Kidney (tissue), 13 donors: ENCODE measurements at regions not wholly inside any gene's neighbourhood (a gene's known extent, or its start where the extent isn't known, plus 50 kb on each side); places are given as distances from the start of the nearest gene placed in this dataset.
"Not testable (repeated sequence)": the region's sequence is repeated elsewhere in the genome, so short reads cannot be mapped to it uniquely, and the experiment has no call there.

Experiments
- DNase-seq, 5 donors: peaks; one replicate each; pipeline ENCODE4 v3.0.0-alpha.2; 2013 to 2020
- FAIRE-seq: peaks from 2 replicates; lab custom pipeline; 2012; peaks lifted over from hg19 to GRCh38; lab: Jason Lieb, UNC
- H3K27ac ChIP-seq, 2 donors: one replicate each; pipeline ENCODE4 v1.7.0; 2013; ENCODE audit warnings: low read depth in 2 of 2, low read length in 2 of 2, inconsistent platforms in 1 of 2
- H3K27me3 ChIP-seq: one replicate; pipeline ENCODE4 v1.7.1; 2013; ENCODE audit warnings: low read length, inconsistent platforms; ENCODE audit not compliant: control insufficient read depth, insufficient read depth
- H3K36me3 ChIP-seq, 3 donors: one replicate each; pipeline versions ENCODE4 v1.7.0 to v1.7.1; 2013; ENCODE audit warnings: low read length in 3 of 3, control low read depth in 1 of 3, inconsistent platforms in 1 of 3; ENCODE audit not compliant: insufficient read depth in 3 of 3, control insufficient read depth in 2 of 3
- H3K4me1 ChIP-seq, 3 donors: one replicate each; pipeline versions ENCODE4 v1.7.0 to v1.7.1; 2013; ENCODE audit warnings: low read length in 3 of 3, inconsistent platforms in 1 of 3, low read depth in 1 of 3; ENCODE audit not compliant: control insufficient read depth in 2 of 3, insufficient read depth in 2 of 3
- H3K4me3 ChIP-seq, 3 donors: one replicate each; pipeline versions ENCODE4 v1.7.0 to v1.8.1; 2013; ENCODE audit warnings: low read length in 3 of 3, control low read depth in 1 of 3, inconsistent platforms in 1 of 3
- H3K9ac ChIP-seq, 3 donors: one replicate each; pipeline versions ENCODE4 v1.7.0 to v1.7.1; 2013; ENCODE audit warnings: low read length in 3 of 3, control low read depth in 1 of 3, inconsistent platforms in 1 of 3
- H3K9me3 ChIP-seq, 3 donors: one replicate each; pipeline versions ENCODE4 v1.7.0 to v1.7.1; 2013; ENCODE audit warnings: low read length in 3 of 3, control low read depth in 1 of 3, inconsistent platforms in 1 of 3; ENCODE audit not compliant: control insufficient read depth in 2 of 3, insufficient read depth in 1 of 3
- intact Hi-C: fragments of 100-400 bp; cut with DNase I; formaldehyde crosslinking; loops from one replicate; pipeline ENCODE4 v1.11.1; 2022
- TF ChIP-seq, protein P1 (sequence below): IDR thresholded peaks from 3 replicates; pipeline ENCODE4 v1.5.1; 2012; ENCODE audit warnings: mild to moderate bottlenecking, moderate library complexity, borderline replicate concordance; ENCODE audit not compliant: insufficient read depth; ENCODE audit errors: extremely low read depth
- donor health status: control.
- donor health status: control.
- donor health status: control.
- donor health status: control.
- donor health status: control.
- donor health status: DM: yes; HTN: yes; CAD: no.
- donor health status: Normal renal cell carcinoma (clear cell type).

DNA sequence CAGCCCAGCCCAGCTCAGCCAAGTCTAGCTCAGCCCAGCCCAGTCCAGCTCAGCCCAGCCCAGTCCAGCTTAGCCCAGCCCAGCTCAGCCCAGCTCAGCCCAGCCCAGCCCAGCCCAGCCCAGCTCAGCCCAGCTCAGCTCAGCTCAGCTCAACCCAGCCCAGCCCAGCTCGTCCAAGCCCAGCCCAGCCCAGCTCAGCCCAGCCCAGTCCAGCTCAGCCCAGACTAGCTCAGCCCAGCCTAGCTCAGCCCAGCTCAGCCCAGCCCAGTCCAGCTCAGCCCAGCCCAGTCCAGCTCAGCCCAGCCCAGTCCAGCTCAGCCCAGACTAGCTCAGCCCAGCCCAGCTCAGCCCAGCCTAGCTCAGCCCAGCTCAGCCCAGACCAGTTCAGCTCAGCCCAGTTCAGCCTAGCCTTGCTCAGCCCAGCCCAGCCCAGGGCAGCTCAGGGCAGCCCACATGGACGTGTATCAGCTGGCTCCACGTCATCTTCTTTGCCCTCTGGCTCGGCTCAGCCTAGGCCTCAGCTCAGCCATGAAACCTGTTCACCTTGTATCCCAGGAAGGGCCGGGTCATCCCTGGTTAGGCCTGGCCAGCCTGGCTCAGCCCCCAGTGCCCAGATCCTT lies 185.6 kb downstream of the TMEM121 start:
- no peak overlapping the region for H3K4me3 ChIP-seq
- H3K9ac ChIP-seq = no peak overlapping the region
- H3K27ac ChIP-seq = no peak overlapping the region
- no peak for FAIRE-seq
- no peak for DNase-seq
- no peaks in the 10 kb centered on the region for H3K4me1 ChIP-seq
- TF ChIP-seq, protein P1, sequence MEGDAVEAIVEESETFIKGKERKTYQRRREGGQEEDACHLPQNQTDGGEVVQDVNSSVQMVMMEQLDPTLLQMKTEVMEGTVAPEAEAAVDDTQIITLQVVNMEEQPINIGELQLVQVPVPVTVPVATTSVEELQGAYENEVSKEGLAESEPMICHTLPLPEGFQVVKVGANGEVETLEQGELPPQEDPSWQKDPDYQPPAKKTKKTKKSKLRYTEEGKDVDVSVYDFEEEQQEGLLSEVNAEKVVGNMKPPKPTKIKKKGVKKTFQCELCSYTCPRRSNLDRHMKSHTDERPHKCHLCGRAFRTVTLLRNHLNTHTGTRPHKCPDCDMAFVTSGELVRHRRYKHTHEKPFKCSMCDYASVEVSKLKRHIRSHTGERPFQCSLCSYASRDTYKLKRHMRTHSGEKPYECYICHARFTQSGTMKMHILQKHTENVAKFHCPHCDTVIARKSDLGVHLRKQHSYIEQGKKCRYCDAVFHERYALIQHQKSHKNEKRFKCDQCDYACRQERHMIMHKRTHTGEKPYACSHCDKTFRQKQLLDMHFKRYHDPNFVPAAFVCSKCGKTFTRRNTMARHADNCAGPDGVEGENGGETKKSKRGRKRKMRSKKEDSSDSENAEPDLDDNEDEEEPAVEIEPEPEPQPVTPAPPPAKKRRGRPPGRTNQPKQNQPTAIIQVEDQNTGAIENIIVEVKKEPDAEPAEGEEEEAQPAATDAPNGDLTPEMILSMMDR = no peak
- H3K9me3 ChIP-seq = no peaks in the 10 kb centered on the region
- no peaks in the 10 kb centered on the region for H3K36me3 ChIP-seq
- H3K27me3 ChIP-seq = no peaks in the 10 kb centered on the region
- intact Hi-C loops = no loop called here

DNA sequence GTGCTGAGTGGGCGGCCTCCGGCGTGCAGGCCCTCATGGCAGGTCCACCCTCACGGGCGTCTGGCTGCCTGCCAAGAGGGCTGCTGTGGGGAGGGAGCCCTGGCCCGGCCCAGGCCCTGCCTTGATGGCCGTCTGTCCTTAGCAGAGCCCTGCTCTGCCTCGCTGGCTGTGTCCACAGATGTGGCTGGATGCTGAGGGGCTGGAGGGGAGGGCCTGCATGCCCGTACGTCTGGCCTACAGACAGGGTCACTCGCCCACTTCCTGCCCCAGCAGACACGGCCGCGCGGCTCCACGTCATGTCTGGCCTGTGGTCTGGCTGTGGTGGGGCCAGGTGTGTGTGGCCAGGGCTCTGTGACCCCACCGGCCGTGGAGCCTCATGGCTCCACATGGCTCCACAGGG lies 186.3 kb downstream of the TMEM121 start:
- H3K9me3 ChIP-seq, H3K4me1 ChIP-seq, H3K4me3 ChIP-seq, H3K27me3 ChIP-seq, H3K36me3 ChIP-seq, H3K9ac ChIP-seq, H3K27ac ChIP-seq, FAIRE-seq, intact Hi-C loops: not testable (repeated sequence)
- peak in 1 of 5 donors; percentile 52 for DNase-seq

DNA sequence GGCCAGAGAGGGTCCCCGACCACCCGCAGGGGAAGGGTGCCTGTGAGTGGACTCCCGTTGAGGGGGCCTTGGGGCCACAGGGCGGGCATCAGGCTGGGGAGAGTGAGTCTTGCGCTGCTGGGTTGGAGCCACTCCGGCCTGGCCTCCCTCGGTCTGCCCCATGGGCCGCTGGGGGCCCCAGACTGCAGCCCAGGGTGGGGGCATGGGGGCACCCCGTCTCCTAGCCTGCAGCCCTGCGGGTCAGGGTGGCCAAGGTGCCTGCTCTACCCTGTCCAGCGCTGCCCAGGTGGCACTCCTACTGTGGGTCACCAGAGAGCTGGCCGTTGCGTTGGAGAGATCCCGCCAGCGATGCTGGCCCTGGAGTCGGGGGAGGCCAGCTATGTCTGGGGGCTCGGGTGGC lies 186.8 kb downstream of the TMEM121 start:
- H3K36me3 ChIP-seq, H3K9ac ChIP-seq, H3K4me1 ChIP-seq, intact Hi-C loops, H3K27me3 ChIP-seq, H3K4me3 ChIP-seq, FAIRE-seq, H3K27ac ChIP-seq, H3K9me3 ChIP-seq: not testable (repeated sequence)
- peak in 1 of 5 donors; percentile 49 for DNase-seq

DNA sequence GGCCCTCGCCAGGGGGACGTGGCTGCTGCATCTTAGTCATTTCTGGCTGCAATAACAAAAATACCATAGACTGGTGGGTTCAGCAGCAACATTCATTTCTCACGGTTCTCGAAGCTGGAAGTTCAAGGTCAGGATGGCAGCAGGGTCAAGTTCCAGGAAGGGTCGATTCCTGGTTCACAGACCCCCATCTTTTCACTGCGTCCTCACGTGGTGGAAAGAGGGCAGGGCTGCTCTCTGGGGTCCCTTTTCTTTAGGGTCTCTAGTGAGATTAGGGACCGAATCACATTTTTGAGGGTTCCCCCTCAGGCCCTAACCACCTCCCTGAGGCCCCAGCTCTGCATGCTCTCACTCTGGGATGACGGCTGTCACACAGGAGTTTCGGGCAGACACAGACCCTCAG lies 187.5 kb downstream of the TMEM121 start:
- FAIRE-seq, DNase-seq, H3K4me1 ChIP-seq, H3K9me3 ChIP-seq, H3K4me3 ChIP-seq, H3K27ac ChIP-seq, H3K9ac ChIP-seq, intact Hi-C loops, H3K27me3 ChIP-seq, H3K36me3 ChIP-seq: not testable (repeated sequence)

DNA sequence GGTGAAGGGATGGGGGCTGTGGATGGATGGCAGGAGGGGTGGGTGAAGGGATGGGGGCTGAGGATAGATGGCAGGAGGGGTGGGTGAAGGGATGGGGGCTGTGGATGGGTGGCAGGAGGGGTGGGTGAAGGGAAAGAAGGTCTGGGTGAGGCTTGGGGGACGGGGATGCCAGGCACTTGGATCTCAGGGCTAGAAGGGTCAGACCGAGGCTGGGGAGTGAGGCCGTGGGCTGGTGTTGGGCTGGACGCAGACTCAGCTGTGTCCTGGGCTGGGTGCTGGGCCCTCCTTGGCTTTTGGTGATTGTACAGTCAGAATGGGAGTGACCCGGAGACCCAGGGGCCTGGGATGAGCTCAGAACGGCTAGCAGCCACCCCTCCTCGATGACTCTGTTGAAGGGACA lies 192.4 kb downstream of the TMEM121 start:
- DNase-seq = peak in 1 of 5 donors; percentile 46
- H3K4me3 ChIP-seq, H3K4me1 ChIP-seq, H3K36me3 ChIP-seq, H3K27ac ChIP-seq, H3K27me3 ChIP-seq, intact Hi-C loops, H3K9ac ChIP-seq, FAIRE-seq, H3K9me3 ChIP-seq: not testable (repeated sequence)

DNA sequence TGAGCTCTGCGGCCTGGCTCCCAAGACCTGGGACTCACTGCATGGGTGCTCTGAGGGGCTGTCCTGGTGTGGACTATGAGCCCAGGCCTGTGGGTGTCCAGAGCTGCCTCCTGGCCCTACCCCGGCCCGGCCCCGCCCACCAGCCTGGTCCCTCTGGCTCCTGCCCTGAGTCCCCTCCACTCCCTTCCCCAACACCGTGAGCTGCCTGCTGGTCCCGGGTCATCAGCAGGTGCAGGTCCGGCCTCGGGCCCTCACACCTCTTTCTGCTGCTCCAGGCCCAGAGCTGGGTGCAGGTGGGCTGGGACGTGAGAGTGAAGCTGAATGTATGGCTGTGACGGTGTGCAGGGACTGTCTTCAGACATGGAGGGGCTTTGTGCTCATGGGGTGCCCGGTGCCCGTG lies 193.7 kb downstream of the TMEM121 start:
- H3K36me3 ChIP-seq, FAIRE-seq, H3K4me3 ChIP-seq, H3K27me3 ChIP-seq, H3K27ac ChIP-seq, H3K4me1 ChIP-seq, DNase-seq, intact Hi-C loops, H3K9me3 ChIP-seq, H3K9ac ChIP-seq: not testable (repeated sequence)

DNA sequence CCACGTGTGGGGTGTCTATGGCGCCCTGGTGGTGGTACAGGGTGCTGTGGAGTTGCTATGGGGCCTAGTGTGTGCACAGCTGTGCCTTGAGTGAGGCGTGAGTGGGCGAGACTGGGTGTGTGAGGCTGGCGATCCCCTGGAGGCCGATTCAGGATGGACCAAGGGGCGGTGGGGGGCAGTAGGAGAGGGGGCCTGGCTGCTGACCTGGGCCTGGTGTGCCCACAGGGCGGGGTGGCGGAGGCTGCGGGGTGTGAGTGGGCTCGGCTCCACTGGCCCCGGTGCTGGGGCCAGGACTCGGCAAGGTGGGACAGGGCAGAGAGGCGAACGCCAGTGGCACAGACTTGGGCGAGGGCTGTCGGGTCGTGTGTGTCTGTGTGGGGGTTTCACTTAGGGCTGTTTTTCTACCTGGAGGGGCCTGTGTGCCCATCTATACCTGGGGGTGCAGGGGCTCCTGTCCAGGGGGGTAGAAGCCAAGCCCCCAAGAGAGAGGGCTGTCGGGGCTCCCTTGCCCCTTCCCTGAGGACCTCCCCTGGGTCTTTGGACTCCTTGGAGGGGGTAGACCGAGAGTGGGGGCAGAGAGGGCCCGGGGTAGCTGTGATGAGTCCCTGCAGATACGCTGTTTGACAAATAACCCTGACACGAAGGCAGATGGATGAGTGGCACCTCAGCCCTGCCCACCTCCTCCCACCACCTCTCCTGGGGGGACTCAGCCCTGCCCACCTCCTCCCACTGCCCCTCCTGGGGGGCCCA lies 194.6 kb downstream of the TMEM121 start:
- H3K4me3 ChIP-seq, H3K4me1 ChIP-seq, H3K36me3 ChIP-seq, H3K27me3 ChIP-seq, H3K9me3 ChIP-seq, H3K27ac ChIP-seq, H3K9ac ChIP-seq, FAIRE-seq, intact Hi-C loops: not testable (repeated sequence)
- DNase-seq = peak in 1 of 5 donors; percentile 31
